PC-9 (cell line): ENCODE measurements at regions not wholly inside any gene's neighbourhood (a gene's known extent, or its start where the extent isn't known, plus 50 kb on each side); places are given as distances from the start of the nearest gene placed in this dataset.

ENCODE experiments used
- BruUV-seq: library from RNA; stranded (reverse); fragments of 400-500 nt; replicated peaks from 2 replicates; lab custom pipeline; 2021; lab: Mats Ljungman, UMichigan
- CTCF ChIA-PET: fragments of 300-600 bp; sonication (Branson Sonifier 250); formaldehyde crosslinking; loops from one replicate; lab custom pipeline; 2022; ENCODE audit warnings: antibody characterized with exemption; lab: Charles Lee
- POLR2A ChIA-PET: fragments of 300-600 bp; sonication (Branson Sonifier 250); formaldehyde crosslinking; loops from one replicate; lab custom pipeline; 2022; ENCODE audit warnings: antibody characterized with exemption; ENCODE audit not compliant: unreplicated experiment; lab: Charles Lee
- DNase-seq, 2 experiments: peaks; one replicate each; pipeline versions ENCODE4 v3.0.0 to v3.0.0-alpha.2; 2015 to 2022; ENCODE audit warnings: mixed read lengths in 1 of 2
- H2AFZ ChIP-seq: fragments of 200-600 bp; sonication (generic); 2 replicates; pipeline ENCODE4 v1.8.1; 2017; ENCODE audit warnings: antibody characterized with exemption
- H3F3A ChIP-seq: fragments of 200-600 bp; sonication (generic); 2 replicates; pipeline ENCODE4 v1.8.1; 2017; ENCODE audit warnings: antibody characterized with exemption, mild to moderate bottlenecking, low read depth; ENCODE audit not compliant: insufficient read depth
- H3K27ac ChIP-seq: fragments of 200-600 bp; sonication (generic); 2 replicates; pipeline ENCODE4 v1.6.1; 2016; ENCODE audit warnings: mixed run types
- H3K27me3 ChIP-seq: fragments of 200-600 bp; sonication (generic); 2 replicates; pipeline ENCODE4 v1.6.1; 2016; ENCODE audit warnings: low read depth, mixed run types; ENCODE audit not compliant: insufficient read depth
- H3K36me3 ChIP-seq: fragments of 200-600 bp; sonication (generic); 2 replicates; pipeline ENCODE4 v1.6.1; 2016; ENCODE audit warnings: low read depth, mixed run types
- H3K4me1 ChIP-seq: fragments of 200-600 bp; sonication (generic); replicated peaks from 2 replicates; pipeline ENCODE4 v1.6.1; 2016; ENCODE audit warnings: mixed run types; ENCODE audit not compliant: insufficient read depth
- H3K4me2 ChIP-seq: fragments of 200-600 bp; sonication (generic); 2 replicates; pipeline ENCODE4 v1.6.1; 2017; ENCODE audit warnings: mixed run types
- H3K4me3 ChIP-seq: fragments of 200-600 bp; sonication (generic); 2 replicates; pipeline ENCODE4 v1.6.1; 2016; ENCODE audit warnings: mixed run types
- H3K79me2 ChIP-seq: fragments of 200-600 bp; sonication (generic); 2 replicates; pipeline ENCODE4 v1.6.1; 2017; ENCODE audit warnings: low read depth, mixed run types
- H3K9me2 ChIP-seq: fragments of 200-600 bp; sonication (generic); 2 replicates; pipeline ENCODE4 v1.8.1; 2017; ENCODE audit warnings: mild to moderate bottlenecking; ENCODE audit not compliant: insufficient read depth
- H3K9me3 ChIP-seq: fragments of 200-600 bp; sonication (generic); 2 replicates; pipeline ENCODE4 v1.8.1; 2016; ENCODE audit warnings: low read depth; ENCODE audit not compliant: insufficient read depth
- H4K20me1 ChIP-seq: fragments of 200-600 bp; sonication (generic); 2 replicates; pipeline ENCODE4 v1.8.1; 2017; ENCODE audit not compliant: insufficient read depth
- CTCF ChIP-seq: fragments of 200-600 bp; sonication (generic); conservative IDR thresholded peaks from 2 replicates; pipeline ENCODE4 v1.6.1; 2017; ENCODE audit warnings: mixed run types, antibody characterized with exemption, mild to moderate bottlenecking, moderate library complexity
- EZH2 ChIP-seq: fragments of 200-600 bp; sonication (generic); IDR thresholded peaks from 2 replicates; pipeline ENCODE4 v1.8.0; 2017; ENCODE audit warnings: antibody characterized with exemption, low read depth
- intact Hi-C: fragments of 100-400 bp; cut with micrococcal nuclease; formaldehyde crosslinking; loops from one replicate; pipeline ENCODE4 v1.10.0; 2022; ENCODE audit not compliant: unreplicated experiment

- TF ChIP-seq EZH2 (no peak), CTCF (no peak)
- POLR2A ChIA-PET: no interaction called here
- H3K9me2 ChIP-seq: no peaks in the 10 kb centered on the region
These were observed 66.5 kb downstream of the MSX2 start for GRCh38 chr5:174790906-174791305.

GRCh38 chr5:174789596-174789995 is 65.2 kb downstream of the MSX2 start:
- intact Hi-C loops: no loop called here
- CTCF ChIA-PET: no interaction called here

More at GRCh38 chr5:174790906-174791305, 66.5 kb downstream of the MSX2 start:
- no peak overlapping the region for H3K4me2 ChIP-seq
- no peaks in the 10 kb centered on the region for H3F3A ChIP-seq
- DNase-seq: no peak
- no peaks in the 10 kb centered on the region for H3K79me2 ChIP-seq
- H3K27ac ChIP-seq: no peak overlapping the region
- no peaks in the 10 kb centered on the region for H4K20me1 ChIP-seq
- no TSS peak for BruUV-seq
- no peak overlapping the region for H2AFZ ChIP-seq
- no peaks in the 10 kb centered on the region for H3K36me3 ChIP-seq
- intact Hi-C loops: no loop called here
- H3K9me3 ChIP-seq: no peaks in the 10 kb centered on the region
- H3K4me1 ChIP-seq: no peaks in the 10 kb centered on the region
- no peak overlapping the region for H3K4me3 ChIP-seq
- H3K27me3 ChIP-seq: peaks cover 34% of the 10 kb centered on the region
- CTCF ChIA-PET: no interaction called here

GRCh38 chr5:174785120-174785680 is 60.8 kb downstream of the MSX2 start:
- DNase-seq: no peak
- intact Hi-C loops: no loop called here
- H3K79me2 ChIP-seq: no peaks in the 10 kb centered on the region
- POLR2A ChIA-PET: no interaction called here
- TF ChIP-seq EZH2 (no peak), CTCF (no peak)
- H3K4me1 ChIP-seq: no peaks in the 10 kb centered on the region
- BruUV-seq: no TSS peak
- H3K36me3 ChIP-seq: no peaks in the 10 kb centered on the region
- no peaks in the 10 kb centered on the region; the same call in 1 of the 2 replicates for H3K9me3 ChIP-seq
- H3K27me3 ChIP-seq: peaks cover 18% of the 10 kb centered on the region
- no peak overlapping the region for H3K27ac ChIP-seq
- no peaks in the 10 kb centered on the region for H3K9me2 ChIP-seq
- no peaks in the 10 kb centered on the region for H4K20me1 ChIP-seq
- H3K4me2 ChIP-seq: no peak overlapping the region
- H3F3A ChIP-seq: no peaks in the 10 kb centered on the region
- CTCF ChIA-PET: no interaction called here
- no peak overlapping the region for H2AFZ ChIP-seq
- H3K4me3 ChIP-seq: no peak overlapping the region

More at GRCh38 chr5:174789596-174789995, 65.2 kb downstream of the MSX2 start:
- no peak for DNase-seq
- H3K27me3 ChIP-seq: peaks cover 27% of the 10 kb centered on the region
- POLR2A ChIA-PET: no interaction called here
- TF ChIP-seq EZH2: no peak
- no peak for TF ChIP-seq CTCF
- H3K4me2 ChIP-seq: no peak overlapping the region
- no peak overlapping the region for H3K4me3 ChIP-seq
- no peak overlapping the region for H2AFZ ChIP-seq
- no peaks in the 10 kb centered on the region for H3F3A ChIP-seq
- H4K20me1 ChIP-seq: no peaks in the 10 kb centered on the region
- H3K79me2 ChIP-seq: no peaks in the 10 kb centered on the region
- BruUV-seq: no TSS peak
- H3K36me3 ChIP-seq: no peaks in the 10 kb centered on the region
- H3K4me1 ChIP-seq: no peaks in the 10 kb centered on the region
- no peaks in the 10 kb centered on the region for H3K9me2 ChIP-seq
- H3K9me3 ChIP-seq: no peaks in the 10 kb centered on the region; the same call in 1 of the 2 replicates
- H3K27ac ChIP-seq: no peak overlapping the region
